ENCODE measurements at regions not wholly inside any gene's neighbourhood (a gene's known extent, or its start where the extent isn't known, plus 50 kb on each side); places are given as distances from the start of the nearest gene placed in this dataset.
"Not testable (repeated sequence)": the region's sequence is repeated elsewhere in the genome, so short reads cannot be mapped to it uniquely, and the experiment has no call there.

DNA sequence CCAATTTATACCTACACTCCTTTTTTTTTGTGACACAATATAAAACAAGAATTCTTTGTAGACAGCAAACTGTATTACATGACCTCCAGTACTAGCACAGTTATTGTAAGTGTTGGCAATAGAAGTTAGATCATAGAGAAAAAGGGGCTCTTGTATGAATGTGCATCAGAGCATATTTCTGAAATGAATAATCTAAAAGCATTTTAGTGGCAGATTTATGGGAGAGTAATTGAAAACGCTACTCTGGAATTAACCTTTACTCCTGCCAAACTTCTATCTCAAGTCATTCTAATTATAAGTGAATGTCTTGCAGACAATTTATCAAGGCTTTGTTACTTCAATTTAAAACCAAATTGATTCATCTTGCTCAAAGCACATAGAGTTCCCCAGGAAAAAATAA lies 968.1 kb downstream of the TAF11L14 start:
- Histone ChIP-seq H4K12ac (ENCODE audit: low read depth, low read length) (no peak overlapping the region), H3K4ac (ENCODE audit: low read depth, low read length) (no peak overlapping the region), H2BK120ac (ENCODE audit: insufficient read depth, low read length, poor library complexity) (no peak overlapping the region), H3K9me3 (ENCODE audit: insufficient read depth, low read depth, low read length) (no peaks in the 10 kb centered on the region), H3K18ac (ENCODE audit: low read length) (no peak overlapping the region), H2BK5ac (ENCODE audit: low read depth, low read length, poor library complexity) (no peak overlapping the region), H4K91ac (ENCODE audit: low read depth, low read length) (no peak overlapping the region), H3K23ac (ENCODE audit: low read length) (no peak overlapping the region), H2BK12ac (ENCODE audit: low read length) (no peak overlapping the region), H3K9ac (ENCODE audit: low read length) (no peak overlapping the region), H3K36me3 (ENCODE audit: control insufficient read depth in 1 of 2, insufficient read depth in 2 of 2, low read length in 2 of 2) (no peaks in the 10 kb centered on the region), H3K4me2 (ENCODE audit: low read length) (no peak overlapping the region), H2AFZ (ENCODE audit: insufficient read depth, low read length, poor library complexity) (no peak overlapping the region), H3K27ac (ENCODE audit: low read depth, low read length) (no peak overlapping the region), H2AK5ac (ENCODE audit: low read length) (no peak overlapping the region), H3K27me3 (ENCODE audit: insufficient read depth, low read length) (no peaks in the 10 kb centered on the region), H3K79me2 (ENCODE audit: control insufficient read depth, insufficient read depth, low read length, poor library complexity) (no peaks in the 10 kb centered on the region), H3K14ac (ENCODE audit: low read length) (no peak overlapping the region), H3K4me1 (ENCODE audit: control insufficient read depth in 1 of 2, insufficient read depth in 2 of 2, low read length in 2 of 2) (no peaks in the 10 kb centered on the region), H4K8ac (ENCODE audit: low read depth, low read length) (no peak overlapping the region), H3K79me1 (ENCODE audit: low read length) (no peaks in the 10 kb centered on the region), H3K4me3 (ENCODE audit: low read depth, low read length) (no peak overlapping the region)
- DNase-seq, result no peak
- WGBS (ENCODE audit: extremely low coverage, insufficient coverage, insufficient read length), result no CpG with 5 or more reads among the region's 1 CpG

DNA sequence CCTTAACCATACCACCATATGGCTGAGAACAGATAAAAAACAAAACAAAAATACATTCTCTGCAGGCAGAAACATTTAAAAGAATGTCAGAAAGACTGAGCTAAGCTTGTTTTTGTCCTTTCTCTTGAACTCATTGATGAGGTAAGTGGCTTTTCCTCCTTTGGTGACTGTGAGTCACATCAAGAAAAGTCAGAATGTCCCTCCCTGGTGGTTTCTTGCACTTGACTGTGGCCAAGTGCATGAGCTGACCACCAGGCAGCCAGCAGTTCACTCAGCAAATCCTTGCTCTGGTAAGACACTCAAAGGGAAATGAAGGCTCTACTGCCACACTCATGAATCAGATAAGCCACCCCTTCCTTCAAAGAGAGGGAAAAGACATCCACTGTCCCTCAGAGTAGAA lies 970.9 kb downstream of the TAF11L14 start:
- H3K9me3 ChIP-seq (ENCODE audit: insufficient read depth, low read depth, low read length), result no peaks in the 10 kb centered on the region

DNA sequence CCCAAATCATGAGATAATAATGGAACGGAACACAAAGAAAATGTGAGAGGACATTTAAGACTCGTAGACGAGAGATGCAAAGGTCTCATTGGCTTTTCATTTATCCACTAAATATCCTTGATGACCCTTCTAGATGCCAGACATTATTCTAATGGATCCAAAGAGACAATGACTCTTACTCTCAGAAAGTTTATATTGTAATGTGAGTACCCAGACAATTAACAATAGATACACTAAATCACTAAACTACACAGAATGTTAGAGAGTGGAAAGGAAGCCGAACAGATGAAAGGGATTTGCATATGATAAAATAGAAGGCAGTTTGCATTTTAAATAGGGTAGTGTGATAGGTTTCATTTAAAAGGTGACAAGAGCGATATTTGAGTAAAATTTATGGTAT lies 973.3 kb downstream of the TAF11L14 start:
- H3K27me3 ChIP-seq (ENCODE audit: insufficient read depth, low read length), result no peaks in the 10 kb centered on the region
- no peak overlapping the region for H2AFZ ChIP-seq (ENCODE audit: insufficient read depth, low read length, poor library complexity)
- no peak overlapping the region for H2BK5ac ChIP-seq (ENCODE audit: low read depth, low read length, poor library complexity)
- H2BK12ac ChIP-seq (ENCODE audit: low read length), result no peak overlapping the region
- no peak overlapping the region for H2AK5ac ChIP-seq (ENCODE audit: low read length)
- H3K9me3 ChIP-seq (ENCODE audit: insufficient read depth, low read depth, low read length), result no peaks in the 10 kb centered on the region
- no peak overlapping the region for H2BK120ac ChIP-seq (ENCODE audit: insufficient read depth, low read length, poor library complexity)
- H3K4me1 ChIP-seq (ENCODE audit: control insufficient read depth in 1 of 2, insufficient read depth in 2 of 2, low read length in 2 of 2), result no peaks in the 10 kb centered on the region
- H3K79me2 ChIP-seq (ENCODE audit: control insufficient read depth, insufficient read depth, low read length, poor library complexity), result no peaks in the 10 kb centered on the region
- H3K14ac ChIP-seq (ENCODE audit: low read length), result no peak overlapping the region
- H3K36me3 ChIP-seq (ENCODE audit: control insufficient read depth in 1 of 2, insufficient read depth in 2 of 2, low read length in 2 of 2), result no peaks in the 10 kb centered on the region
- H3K18ac ChIP-seq (ENCODE audit: low read length), result no peak overlapping the region
- no peak overlapping the region for H4K91ac ChIP-seq (ENCODE audit: low read depth, low read length)
- no peak overlapping the region for H3K23ac ChIP-seq (ENCODE audit: low read length)
- H3K4me2 ChIP-seq (ENCODE audit: low read length), result no peak overlapping the region
- H3K79me1 ChIP-seq (ENCODE audit: low read length), result no peaks in the 10 kb centered on the region
- H3K4me3 ChIP-seq (ENCODE audit: low read depth, low read length), result no peak overlapping the region
- no peak overlapping the region for H4K8ac ChIP-seq (ENCODE audit: low read depth, low read length)
- H3K27ac ChIP-seq (ENCODE audit: low read depth, low read length), result no peak overlapping the region
- WGBS (ENCODE audit: extremely low coverage, insufficient coverage, insufficient read length), result no CpG with 5 or more reads among the region's 5 CpGs
- H4K12ac ChIP-seq (ENCODE audit: low read depth, low read length), result no peak overlapping the region
- H3K4ac ChIP-seq (ENCODE audit: low read depth, low read length), result no peak overlapping the region
- no peak overlapping the region for H3K9ac ChIP-seq (ENCODE audit: low read length)
- no peak for DNase-seq

More for the DNA sequence above, 970.9 kb downstream of the TAF11L14 start:
- Histone ChIP-seq H3K18ac (ENCODE audit: low read length) (no peak overlapping the region), H3K27ac (ENCODE audit: low read depth, low read length) (no peak overlapping the region), H4K12ac (ENCODE audit: low read depth, low read length) (no peak overlapping the region), H2BK120ac (ENCODE audit: insufficient read depth, low read length, poor library complexity) (no peak overlapping the region), H2BK12ac (ENCODE audit: low read length) (no peak overlapping the region), H3K36me3 (ENCODE audit: control insufficient read depth in 1 of 2, insufficient read depth in 2 of 2, low read length in 2 of 2) (no peaks in the 10 kb centered on the region), H4K91ac (ENCODE audit: low read depth, low read length) (no peak overlapping the region), H2AFZ (ENCODE audit: insufficient read depth, low read length, poor library complexity) (no peak overlapping the region), H3K27me3 (ENCODE audit: insufficient read depth, low read length) (no peaks in the 10 kb centered on the region), H3K79me2 (ENCODE audit: control insufficient read depth, insufficient read depth, low read length, poor library complexity) (no peaks in the 10 kb centered on the region), H3K4me3 (ENCODE audit: low read depth, low read length) (no peak overlapping the region), H3K4me1 (ENCODE audit: control insufficient read depth in 1 of 2, insufficient read depth in 2 of 2, low read length in 2 of 2) (no peaks in the 10 kb centered on the region), H4K8ac (ENCODE audit: low read depth, low read length) (no peak overlapping the region), H3K14ac (ENCODE audit: low read length) (no peak overlapping the region), H3K23ac (ENCODE audit: low read length) (no peak overlapping the region), H3K9ac (ENCODE audit: low read length) (no peak overlapping the region), H3K4me2 (ENCODE audit: low read length) (no peak overlapping the region), H2AK5ac (ENCODE audit: low read length) (no peak overlapping the region), H3K79me1 (ENCODE audit: low read length) (no peaks in the 10 kb centered on the region), H2BK5ac (ENCODE audit: low read depth, low read length, poor library complexity) (no peak overlapping the region), H3K4ac (ENCODE audit: low read depth, low read length) (no peak overlapping the region)
- DNase-seq, result no peak

GRCh38 chr5:18617191-18617590 lies 982.9 kb downstream of the TAF11L14 start:
- H2AK5ac ChIP-seq (ENCODE audit: low read length); H3K23ac ChIP-seq (ENCODE audit: low read length); H3K4me2 ChIP-seq (ENCODE audit: low read length); H4K8ac ChIP-seq (ENCODE audit: low read depth, low read length); H2BK120ac ChIP-seq (ENCODE audit: insufficient read depth, low read length, poor library complexity); H3K18ac ChIP-seq (ENCODE audit: low read length); H3K4me3 ChIP-seq (ENCODE audit: low read depth, low read length); H2BK12ac ChIP-seq (ENCODE audit: low read length); H3K14ac ChIP-seq (ENCODE audit: low read length); H3K27ac ChIP-seq (ENCODE audit: low read depth, low read length); H3K79me1 ChIP-seq (ENCODE audit: low read length); H2BK5ac ChIP-seq (ENCODE audit: low read depth, low read length, poor library complexity); H3K4ac ChIP-seq (ENCODE audit: low read depth, low read length); H3K4me1 ChIP-seq (ENCODE audit: control insufficient read depth in 1 of 2, insufficient read depth in 2 of 2, low read length in 2 of 2); H4K91ac ChIP-seq (ENCODE audit: low read depth, low read length); H4K12ac ChIP-seq (ENCODE audit: low read depth, low read length); H3K79me2 ChIP-seq (ENCODE audit: control insufficient read depth, insufficient read depth, low read length, poor library complexity); H3K36me3 ChIP-seq (ENCODE audit: control insufficient read depth in 1 of 2, insufficient read depth in 2 of 2, low read length in 2 of 2); H3K9me3 ChIP-seq (ENCODE audit: insufficient read depth, low read depth, low read length); H2AFZ ChIP-seq (ENCODE audit: insufficient read depth, low read length, poor library complexity); H3K27me3 ChIP-seq (ENCODE audit: insufficient read depth, low read length); H3K9ac ChIP-seq (ENCODE audit: low read length); DNase-seq: not testable (repeated sequence)
- no CpG with 5 or more reads among the region's 2 CpGs for WGBS (ENCODE audit: extremely low coverage, insufficient coverage, insufficient read length)

Data from trophoblast cell (in vitro differentiated cells and primary cell).